ENCODE measurements at regions not wholly inside any gene's neighbourhood (a gene's known extent, or its start where the extent isn't known, plus 50 kb on each side); places are given as distances from the start of the nearest gene placed in this dataset.

GRCh38 chr12:31853977-31854376, 105.2 kb upstream of the RESF1 start:
- Histone ChIP-seq H3F3A (ENCODE audit: low read length, unreplicated experiment) (no peaks in the 10 kb centered on the region), H3K27ac (ENCODE audit: low read length) (no peak overlapping the region), H3K27me3 (ENCODE audit: low read length) (no peaks in the 10 kb centered on the region), H3K4me2 (ENCODE audit: low read length) (no peak overlapping the region), H2AFZ (ENCODE audit: low read length) (no peak overlapping the region), H3K9ac (ENCODE audit: low read length) (no peak overlapping the region), H3K4me3 (ENCODE audit: low read length) (no peak overlapping the region), H3K79me2 (ENCODE audit: low read length) (no peaks in the 10 kb centered on the region), H3K9me3 (ENCODE audit: low read length) (peaks cover 17% of the 10 kb centered on the region; the same call in 1 of the 2 replicates), H4K20me1 (ENCODE audit: low read length) (no peaks in the 10 kb centered on the region), H3K4me1 (ENCODE audit: insufficient read depth, low read length) (no peaks in the 10 kb centered on the region), H3K9me2 (replicated peaks; ENCODE audit: low read length) (no peaks in the 10 kb centered on the region), H3K36me3 (ENCODE audit: low read depth, low read length) (no peaks in the 10 kb centered on the region)
- ChIA-PET CTCF (no interaction called here), POLR2A (ENCODE audit: unreplicated experiment) (no interaction called here)
- TF ChIP-seq EZH2 (IDR thresholded peaks at IDR 0.05; ENCODE audit: low read length, unreplicated experiment) (no peak), EZH2phosphoT487 (IDR thresholded peaks at IDR 0.05; ENCODE audit: borderline replicate concordance, low read length) (no peak)
- TF ChIP-seq, protein P1, sequence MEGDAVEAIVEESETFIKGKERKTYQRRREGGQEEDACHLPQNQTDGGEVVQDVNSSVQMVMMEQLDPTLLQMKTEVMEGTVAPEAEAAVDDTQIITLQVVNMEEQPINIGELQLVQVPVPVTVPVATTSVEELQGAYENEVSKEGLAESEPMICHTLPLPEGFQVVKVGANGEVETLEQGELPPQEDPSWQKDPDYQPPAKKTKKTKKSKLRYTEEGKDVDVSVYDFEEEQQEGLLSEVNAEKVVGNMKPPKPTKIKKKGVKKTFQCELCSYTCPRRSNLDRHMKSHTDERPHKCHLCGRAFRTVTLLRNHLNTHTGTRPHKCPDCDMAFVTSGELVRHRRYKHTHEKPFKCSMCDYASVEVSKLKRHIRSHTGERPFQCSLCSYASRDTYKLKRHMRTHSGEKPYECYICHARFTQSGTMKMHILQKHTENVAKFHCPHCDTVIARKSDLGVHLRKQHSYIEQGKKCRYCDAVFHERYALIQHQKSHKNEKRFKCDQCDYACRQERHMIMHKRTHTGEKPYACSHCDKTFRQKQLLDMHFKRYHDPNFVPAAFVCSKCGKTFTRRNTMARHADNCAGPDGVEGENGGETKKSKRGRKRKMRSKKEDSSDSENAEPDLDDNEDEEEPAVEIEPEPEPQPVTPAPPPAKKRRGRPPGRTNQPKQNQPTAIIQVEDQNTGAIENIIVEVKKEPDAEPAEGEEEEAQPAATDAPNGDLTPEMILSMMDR (conservative IDR thresholded peaks at IDR 0.05; ENCODE audit: low read depth, low read length): no peak
- no TSS peak for BruUV-seq (replicated peaks)
- intact Hi-C loops (cut with micrococcal nuclease): no loop called here
- DNase-seq (no peak), ATAC-seq (no peak)

GRCh38 chr12:31853520-31853919, 105.7 kb upstream of the RESF1 start:
- Histone ChIP-seq H3F3A (ENCODE audit: low read length, unreplicated experiment) (no peaks in the 10 kb centered on the region), H3K4me1 (ENCODE audit: insufficient read depth, low read length) (no peaks in the 10 kb centered on the region), H3K9ac (ENCODE audit: low read length) (no peak overlapping the region), H3K4me2 (ENCODE audit: low read length) (no peak overlapping the region), H4K20me1 (ENCODE audit: low read length) (no peaks in the 10 kb centered on the region), H3K9me3 (ENCODE audit: low read length) (peaks cover 17% of the 10 kb centered on the region; the same call in 1 of the 2 replicates), H3K4me3 (ENCODE audit: low read length) (no peak overlapping the region), H2AFZ (ENCODE audit: low read length) (no peak overlapping the region), H3K9me2 (replicated peaks; ENCODE audit: low read length) (no peaks in the 10 kb centered on the region), H3K27me3 (ENCODE audit: low read length) (no peaks in the 10 kb centered on the region), H3K79me2 (ENCODE audit: low read length) (no peaks in the 10 kb centered on the region), H3K36me3 (ENCODE audit: low read depth, low read length) (no peaks in the 10 kb centered on the region), H3K27ac (ENCODE audit: low read length) (no peak overlapping the region)
- ChIA-PET POLR2A (ENCODE audit: unreplicated experiment) (no interaction called here), CTCF (no interaction called here)
- ATAC-seq (no peak), DNase-seq (no peak)
- intact Hi-C loops (cut with micrococcal nuclease): no loop called here
- BruUV-seq (replicated peaks): no TSS peak
- TF ChIP-seq, protein P1 (conservative IDR thresholded peaks at IDR 0.05; ENCODE audit: low read depth, low read length): no peak
- TF ChIP-seq EZH2 (IDR thresholded peaks at IDR 0.05; ENCODE audit: low read length, unreplicated experiment) (no peak), EZH2phosphoT487 (IDR thresholded peaks at IDR 0.05; ENCODE audit: borderline replicate concordance, low read length) (no peak)

- Histone ChIP-seq H4K20me1 (ENCODE audit: low read length) (no peaks in the 10 kb centered on the region), H3K4me2 (ENCODE audit: low read length) (no peak overlapping the region), H2AFZ (ENCODE audit: low read length) (no peak overlapping the region), H3K27me3 (ENCODE audit: low read length) (no peaks in the 10 kb centered on the region), H3K4me3 (ENCODE audit: low read length) (no peak overlapping the region), H3K27ac (ENCODE audit: low read length) (no peak overlapping the region), H3F3A (ENCODE audit: low read length, unreplicated experiment) (no peaks in the 10 kb centered on the region), H3K9me2 (replicated peaks; ENCODE audit: low read length) (no peaks in the 10 kb centered on the region), H3K9ac (ENCODE audit: low read length) (no peak overlapping the region), H3K79me2 (ENCODE audit: low read length) (no peaks in the 10 kb centered on the region), H3K36me3 (ENCODE audit: low read depth, low read length) (no peaks in the 10 kb centered on the region), H3K9me3 (ENCODE audit: low read length) (peaks cover 24% of the 10 kb centered on the region; the same call in 1 of the 2 replicates), H3K4me1 (ENCODE audit: insufficient read depth, low read length) (no peaks in the 10 kb centered on the region)
- intact Hi-C loops (cut with micrococcal nuclease): no loop called here
- no peak for TF ChIP-seq EZH2phosphoT487 (IDR thresholded peaks at IDR 0.05; ENCODE audit: borderline replicate concordance, low read length)
- TF ChIP-seq EZH2 (IDR thresholded peaks at IDR 0.05; ENCODE audit: low read length, unreplicated experiment): no peak
- TF ChIP-seq, protein P1 (conservative IDR thresholded peaks at IDR 0.05; ENCODE audit: low read depth, low read length): no peak
- ChIA-PET POLR2A (ENCODE audit: unreplicated experiment) (interaction anchor here (0.6 kb wide), 1 partner anchor 46 kb away, joined by 3 read pairs; no protein-coding TSS in a partner anchor), CTCF (no interaction called here)
- no peak for ATAC-seq
- DNase-seq: no peak
- BruUV-seq (replicated peaks): no TSS peak
Observed at GRCh38 chr12:31850268-31850667, 108.9 kb upstream of the RESF1 start.

Data from PC-3 (cell line).